Glomerular visceral epithelial cell (primary cell): ENCODE measurements at regions not wholly inside any gene's neighbourhood (a gene's known extent, or its start where the extent isn't known, plus 50 kb on each side); places are given as distances from the start of the nearest gene placed in this dataset.

Experiments used
- DNase-seq: peaks from one replicate; pipeline ENCODE4 v3.0.0-alpha.2; 2016; ENCODE audit errors: extremely low spot score

DNA sequence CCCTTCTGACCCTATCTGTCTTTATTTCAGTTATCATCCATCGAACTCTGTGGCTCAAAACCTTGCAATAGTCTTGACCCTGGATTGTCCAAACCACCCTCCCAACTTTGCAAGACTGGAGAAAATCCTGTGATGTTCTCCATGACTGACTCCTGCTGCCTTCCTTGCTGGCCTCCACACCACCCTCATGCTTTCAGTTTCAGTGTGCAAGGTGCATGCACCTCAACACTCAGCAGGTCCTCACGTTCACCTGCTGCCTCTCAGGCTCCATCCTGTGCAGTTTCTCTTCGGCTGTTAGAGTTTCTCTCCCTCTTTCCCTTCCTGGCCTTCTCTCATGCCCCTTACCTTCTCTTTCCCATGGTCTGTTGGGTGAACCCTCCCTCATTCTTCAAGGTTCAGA lies 59.4 kb upstream of the ASIC2 start:
- no peak for DNase-seq

DNA sequence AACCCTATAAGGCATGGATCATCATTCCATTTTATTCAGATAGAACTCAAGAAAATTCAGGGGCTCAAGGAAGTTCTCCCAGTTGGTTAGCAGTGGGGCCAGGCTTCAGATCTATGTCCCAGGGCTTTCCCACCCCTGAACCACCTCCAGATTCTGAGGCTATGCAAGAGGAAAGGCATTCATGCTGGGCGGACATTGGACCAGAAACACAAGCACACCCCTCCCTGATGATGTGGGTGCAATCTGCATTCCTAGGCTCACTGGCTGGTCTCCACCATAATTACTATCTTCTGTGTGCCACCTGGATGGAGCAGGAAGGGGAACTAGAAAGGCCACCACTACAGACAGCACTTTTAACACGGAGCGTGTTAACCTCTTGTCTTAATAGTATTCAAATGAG lies 63.2 kb upstream of the ASIC2 start:
- DNase-seq, result no peak

DNA sequence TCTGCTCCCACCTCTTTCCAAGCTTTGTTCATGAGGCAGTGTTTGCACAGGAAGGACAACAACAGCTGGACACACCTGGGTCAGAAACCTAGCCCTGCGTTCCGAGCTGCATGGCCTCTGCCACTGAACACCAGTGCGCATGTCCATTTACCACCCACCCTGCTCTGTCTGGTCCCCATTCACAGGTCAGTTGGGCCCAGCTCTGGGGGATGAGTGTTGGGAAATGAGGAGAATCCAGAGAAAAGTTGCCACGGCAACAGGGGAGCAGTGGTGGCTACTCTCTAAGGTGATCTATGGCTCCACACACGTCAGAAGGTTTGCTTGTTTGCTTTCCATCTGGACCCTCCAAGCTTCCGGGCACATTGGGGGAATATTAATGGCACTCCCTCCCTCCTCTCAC lies 70.4 kb upstream of the ASIC2 start:
- DNase-seq, result no peak

DNA sequence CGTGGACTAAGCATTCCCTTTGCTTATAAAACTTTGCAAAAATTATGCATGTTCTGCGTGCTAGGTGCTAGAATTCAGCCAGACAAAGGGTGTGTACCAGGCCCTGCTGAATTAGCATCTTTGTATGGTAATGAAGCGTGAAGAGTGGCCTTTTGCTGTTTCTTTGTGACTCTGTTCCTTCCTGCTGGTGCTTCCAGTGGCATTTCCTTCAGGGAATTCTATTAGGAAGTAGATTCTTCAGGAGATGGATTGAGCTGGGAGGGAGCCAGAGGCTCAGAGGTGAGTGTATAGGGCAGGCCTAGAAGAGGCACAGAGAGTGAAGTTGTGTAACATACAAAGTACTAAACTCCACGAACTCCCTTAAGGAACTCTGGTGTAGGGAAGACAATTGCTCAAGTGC lies 73.9 kb upstream of the ASIC2 start:
- DNase-seq, result no peak

DNA sequence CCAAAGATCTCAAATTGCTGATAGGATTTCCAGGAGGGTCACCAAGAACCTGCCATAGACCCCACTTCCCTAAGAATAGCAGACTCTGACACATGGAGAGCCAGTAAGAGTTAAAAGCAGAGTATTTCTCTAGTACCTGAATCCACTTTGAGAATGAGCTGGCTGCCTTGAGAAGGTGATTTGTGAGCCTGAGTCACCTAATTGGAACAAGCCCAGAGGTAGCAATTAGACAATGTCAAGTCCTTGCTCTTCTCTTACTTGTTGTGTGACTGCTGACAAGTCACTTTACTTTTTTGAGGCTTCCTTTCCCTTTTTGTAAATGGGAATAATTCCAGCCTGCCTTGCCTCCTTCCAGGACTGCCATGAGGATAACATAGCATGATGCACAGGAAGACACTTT lies 76.1 kb upstream of the ASIC2 start:
- no peak for DNase-seq

DNA sequence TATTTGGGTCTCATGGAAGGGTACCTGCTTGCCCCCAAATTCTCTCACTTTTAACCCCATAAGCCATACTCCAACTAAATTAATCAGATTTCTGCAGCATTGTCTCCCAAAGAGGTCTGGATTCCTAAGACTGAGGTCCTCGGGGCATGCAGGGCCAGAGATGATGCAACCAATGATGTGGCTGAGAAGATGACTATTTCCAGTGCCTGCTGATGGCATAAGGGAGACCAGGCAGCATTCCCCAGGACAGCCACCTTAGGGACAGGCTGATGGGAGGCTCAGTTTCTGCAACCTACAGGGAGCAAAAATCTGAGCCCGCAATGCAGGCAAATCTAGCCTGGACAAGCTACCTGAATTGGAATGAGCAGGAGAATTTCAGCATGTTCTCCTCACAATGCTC lies 76.8 kb upstream of the ASIC2 start:
- DNase-seq, result no peak

DNA sequence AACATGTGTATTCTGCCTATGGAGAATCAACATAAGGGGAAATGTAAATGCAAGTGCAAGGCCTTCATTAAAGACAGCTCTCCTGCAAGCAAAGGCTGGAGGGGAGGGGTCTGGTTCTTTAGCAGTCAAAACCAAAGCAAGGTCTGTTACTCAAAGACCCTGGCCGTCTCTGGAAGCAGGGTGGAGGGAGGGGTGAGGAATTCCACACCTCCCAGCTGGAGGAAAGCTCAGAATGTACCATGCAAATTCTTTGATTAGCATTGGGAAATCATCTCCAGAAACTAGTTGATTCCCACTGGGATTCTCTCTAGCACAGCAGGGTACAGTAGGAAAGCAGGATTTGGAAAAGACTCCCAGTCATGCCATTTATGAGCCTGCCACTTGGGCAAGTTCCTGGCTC lies 77.3 kb upstream of the ASIC2 start:
- no peak for DNase-seq

DNA sequence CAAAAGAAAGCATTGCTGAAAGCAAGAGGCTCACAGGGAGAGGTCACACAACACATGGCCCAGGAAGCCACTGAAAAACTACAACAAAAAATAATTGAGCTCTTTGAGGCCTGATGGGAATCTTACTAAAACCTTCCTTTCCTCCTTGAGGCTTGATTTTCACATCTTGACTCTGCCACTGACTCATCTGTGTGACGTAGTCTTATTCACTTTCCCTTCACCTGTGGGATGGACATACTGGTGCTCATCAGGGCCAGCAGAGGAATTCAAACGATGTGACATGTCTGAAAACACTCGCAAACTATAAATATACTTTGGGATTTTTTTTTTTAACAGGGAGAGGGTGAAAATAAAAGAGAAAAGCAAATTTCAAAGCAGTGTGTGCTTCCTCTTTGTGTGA lies 78.3 kb upstream of the ASIC2 start:
- DNase-seq, result no peak

DNA sequence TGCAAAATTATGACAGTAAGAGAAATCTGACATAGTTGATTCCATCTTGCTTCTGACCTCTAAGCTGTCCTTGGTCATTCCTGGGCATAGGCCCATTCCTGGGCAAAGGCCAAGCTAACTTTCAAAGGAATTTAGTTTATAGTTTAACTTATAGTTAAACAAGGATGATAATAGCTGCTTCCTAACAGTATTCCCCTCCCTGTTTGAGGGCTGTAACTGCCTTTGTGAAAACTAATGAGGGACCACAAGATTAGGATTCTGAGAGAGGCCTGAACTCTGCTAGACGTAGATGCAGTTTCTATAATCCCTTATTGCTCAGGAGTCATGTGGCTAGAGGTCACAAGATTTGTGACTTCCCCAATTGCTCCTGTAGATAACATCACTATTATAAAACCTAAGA lies 80.2 kb upstream of the ASIC2 start:
- DNase-seq, result no peak

DNA sequence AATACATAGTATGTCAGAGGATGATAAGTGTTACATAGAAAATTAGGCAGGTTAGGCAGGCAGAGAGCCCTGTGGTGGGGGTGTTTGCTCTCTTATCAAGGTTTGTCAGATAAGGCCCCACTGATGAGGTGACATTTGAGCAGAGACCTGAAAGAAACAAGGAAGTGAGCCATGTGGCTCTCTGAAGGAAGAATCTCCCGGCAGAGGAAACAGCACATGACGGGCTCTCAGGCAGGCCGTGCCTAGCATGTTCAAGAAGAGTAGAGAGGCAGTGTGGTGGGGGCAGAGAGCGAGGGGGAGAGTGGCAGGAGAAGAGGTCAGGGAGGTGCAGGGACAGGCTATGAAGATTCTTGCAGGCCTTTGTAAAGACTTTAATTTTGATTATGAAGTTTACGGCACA lies 82.0 kb upstream of the ASIC2 start:
- DNase-seq, result no peak

DNA sequence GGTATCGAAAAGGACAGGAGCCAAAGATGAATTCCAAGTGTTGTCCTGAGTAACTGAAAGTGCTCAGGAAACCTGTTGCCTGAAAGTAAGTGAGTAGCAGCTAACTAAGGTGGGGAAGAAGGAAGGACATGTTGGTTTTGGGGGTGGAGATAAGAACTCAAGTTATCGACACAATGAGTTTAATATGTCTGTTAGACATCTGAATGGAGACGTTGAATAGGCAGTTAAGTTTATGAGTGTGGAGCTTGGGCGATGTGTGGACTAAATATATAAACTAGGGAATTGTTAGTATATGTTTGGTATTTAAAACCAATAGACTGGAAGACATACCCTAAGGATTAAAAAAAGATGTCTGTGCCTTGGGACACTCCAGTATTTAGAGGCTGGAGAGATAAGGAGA lies 82.7 kb upstream of the ASIC2 start:
- no peak for DNase-seq

DNA sequence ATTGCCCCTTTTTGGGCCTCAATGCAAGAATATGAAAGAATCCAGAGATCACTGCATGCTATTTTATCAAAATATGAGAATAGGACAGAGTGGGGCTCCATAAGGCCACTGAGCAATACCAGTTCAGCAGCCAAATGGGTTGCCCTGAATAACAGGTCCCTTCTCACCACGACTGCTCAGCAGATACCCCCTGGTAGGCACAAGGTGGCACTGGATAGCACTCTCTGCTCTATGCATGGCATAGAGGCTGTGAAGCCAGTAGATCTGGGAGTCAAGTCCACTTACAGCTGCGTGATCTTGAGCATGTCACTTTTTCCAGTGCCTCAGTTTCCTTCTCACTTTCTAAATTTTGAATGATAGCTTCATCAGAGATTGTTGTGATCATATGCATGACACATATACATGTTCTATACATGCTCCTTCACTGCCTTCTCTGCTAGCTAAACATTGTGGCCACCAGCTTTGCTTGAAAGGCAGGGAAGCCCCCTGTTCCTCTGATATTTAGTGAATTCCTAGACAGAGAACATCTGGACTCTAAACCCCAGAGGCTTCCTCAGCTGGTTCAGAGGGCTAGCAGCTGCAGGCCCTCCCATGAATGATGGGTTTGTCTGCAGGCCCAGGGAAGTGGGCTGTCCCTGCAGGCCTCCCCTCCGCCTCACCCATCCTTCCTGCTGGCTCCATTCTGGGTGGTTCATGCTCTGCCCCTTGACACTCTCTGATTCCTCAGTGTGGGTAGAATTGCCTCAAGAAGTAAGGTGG lies 84.9 kb upstream of the ASIC2 start:
- no peak for DNase-seq

DNA sequence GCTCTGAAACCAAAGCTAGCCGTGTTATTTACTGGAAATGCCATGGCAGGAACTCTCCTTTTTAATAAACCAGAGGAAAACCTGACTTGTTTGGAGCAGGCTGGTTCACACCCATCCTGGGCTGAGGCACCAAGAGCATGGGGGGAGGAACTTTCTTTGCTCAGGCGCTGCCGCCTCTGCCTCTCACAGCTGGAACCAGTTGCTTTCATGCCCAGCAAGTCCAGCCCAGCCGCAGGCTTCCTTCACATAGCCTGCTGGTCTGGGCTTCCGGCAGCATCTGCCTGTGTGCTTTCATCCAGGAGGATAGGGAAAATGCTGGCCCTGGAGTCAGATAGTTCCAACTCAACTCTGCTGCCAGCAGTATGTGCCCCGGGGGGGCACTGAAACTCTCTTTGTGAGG lies 88.1 kb upstream of the ASIC2 start:
- DNase-seq, result no peak

DNA sequence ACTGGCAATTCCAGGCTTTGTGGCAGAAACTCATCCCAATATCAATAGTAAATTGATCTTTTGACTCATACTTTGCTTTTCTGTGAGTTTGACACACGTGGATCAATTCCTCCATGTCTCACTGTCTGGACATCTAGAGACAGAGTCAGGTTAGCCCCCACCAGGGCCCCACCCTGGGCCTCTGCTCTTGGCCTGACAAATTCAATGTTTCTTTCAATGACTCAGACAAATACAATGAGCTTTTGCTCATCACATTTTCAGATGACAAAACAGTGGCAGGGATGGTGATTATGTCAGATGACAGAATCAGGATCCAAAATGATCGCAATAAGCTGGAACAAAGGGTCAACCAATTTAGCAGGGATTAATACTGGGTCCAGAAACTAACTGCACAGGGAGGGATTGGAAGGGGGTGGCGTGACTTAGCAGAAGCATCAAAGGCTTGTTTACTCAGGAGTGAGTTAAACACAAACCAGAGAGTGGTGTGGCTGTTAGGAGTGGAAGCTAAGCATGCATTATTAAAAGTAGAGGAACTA lies 90.5 kb upstream of the ASIC2 start:
- DNase-seq, result no peak

DNA sequence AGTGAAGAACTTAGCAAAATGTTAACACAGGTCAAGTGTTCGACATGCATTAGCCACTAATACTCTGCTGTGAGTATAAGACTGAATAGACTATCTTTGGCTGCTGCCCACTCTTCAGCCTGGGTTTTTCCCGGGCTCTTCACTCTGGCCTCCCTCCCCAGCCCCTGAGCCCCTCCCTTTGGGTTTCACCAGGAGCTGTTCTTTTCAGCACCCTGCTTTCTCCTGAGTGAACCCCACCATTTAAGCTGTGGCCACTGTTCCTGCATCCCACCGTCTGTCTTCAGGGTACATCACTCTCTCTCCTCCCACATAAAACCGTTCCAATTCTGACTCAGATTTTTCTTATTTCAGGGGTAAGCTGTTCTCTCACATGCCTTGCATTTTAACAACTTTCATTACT lies 92.0 kb upstream of the ASIC2 start:
- DNase-seq, result no peak

DNA sequence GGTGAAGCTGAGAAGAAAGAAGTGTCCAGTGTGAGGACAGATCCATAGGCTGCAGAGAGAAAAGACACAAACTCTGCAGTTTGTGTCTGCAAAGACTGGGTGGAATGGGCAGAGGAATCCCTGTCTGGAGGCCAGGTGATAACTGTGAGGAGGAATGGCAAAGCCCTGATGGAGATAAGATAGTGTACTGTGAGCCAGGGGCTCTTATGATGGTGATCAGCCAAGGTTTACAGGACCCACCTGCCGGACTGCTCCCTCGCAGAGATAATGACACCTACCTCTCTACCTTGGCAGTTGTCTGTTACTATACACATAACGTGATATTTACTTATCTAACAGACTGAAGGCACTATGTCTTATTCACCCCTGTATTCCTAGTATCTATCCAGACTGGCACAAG lies 92.6 kb upstream of the ASIC2 start:
- no peak for DNase-seq

DNA sequence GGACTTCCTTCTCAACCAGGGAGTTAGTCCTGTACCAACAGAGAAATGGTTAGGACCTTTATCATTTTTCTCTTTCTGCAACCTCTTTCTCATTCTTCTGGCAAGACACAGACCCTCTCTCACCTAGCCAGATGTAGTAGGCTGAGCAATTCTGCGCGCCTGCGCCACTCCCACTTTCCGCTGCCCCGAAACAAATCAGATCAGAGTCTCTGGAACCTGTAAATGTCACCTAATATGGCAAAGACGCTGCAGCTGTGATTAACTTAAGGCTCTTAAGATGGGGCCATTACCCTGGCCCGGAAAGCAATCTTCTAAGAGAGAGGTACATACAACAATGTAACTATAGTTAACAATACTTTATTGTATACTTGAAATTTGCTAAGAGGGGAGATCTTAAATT lies 94.3 kb upstream of the ASIC2 start:
- no peak for DNase-seq

DNA sequence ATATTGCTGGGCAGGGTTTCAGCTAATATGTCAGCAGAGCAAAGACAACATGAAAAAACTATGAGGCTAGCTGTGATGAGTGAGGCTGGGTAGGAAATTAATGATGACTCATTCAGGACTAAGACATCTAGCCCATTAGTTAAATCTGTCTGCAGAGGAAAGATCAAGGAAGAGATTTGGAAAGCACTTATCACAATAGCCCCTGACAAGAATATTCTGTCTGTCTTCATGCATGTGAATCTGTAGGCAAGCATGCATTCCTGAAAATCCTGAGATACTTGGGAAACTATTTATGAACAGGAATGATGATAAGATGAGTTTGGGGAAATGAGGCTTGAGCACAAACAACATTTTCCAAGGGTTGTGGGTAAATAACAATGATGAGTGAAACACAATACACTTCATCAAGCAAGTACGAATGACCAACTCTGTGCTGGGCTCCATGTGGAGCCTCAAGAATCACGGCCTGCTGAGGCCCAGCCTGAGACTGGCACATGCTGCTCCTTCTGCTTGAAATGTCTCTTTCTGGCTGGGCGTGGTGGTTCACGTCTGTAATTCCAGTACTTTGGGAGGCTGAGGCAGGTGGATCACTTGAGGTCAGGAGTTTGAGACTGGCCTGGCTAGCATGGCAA lies 96.5 kb upstream of the ASIC2 start:
- no peak for DNase-seq

DNA sequence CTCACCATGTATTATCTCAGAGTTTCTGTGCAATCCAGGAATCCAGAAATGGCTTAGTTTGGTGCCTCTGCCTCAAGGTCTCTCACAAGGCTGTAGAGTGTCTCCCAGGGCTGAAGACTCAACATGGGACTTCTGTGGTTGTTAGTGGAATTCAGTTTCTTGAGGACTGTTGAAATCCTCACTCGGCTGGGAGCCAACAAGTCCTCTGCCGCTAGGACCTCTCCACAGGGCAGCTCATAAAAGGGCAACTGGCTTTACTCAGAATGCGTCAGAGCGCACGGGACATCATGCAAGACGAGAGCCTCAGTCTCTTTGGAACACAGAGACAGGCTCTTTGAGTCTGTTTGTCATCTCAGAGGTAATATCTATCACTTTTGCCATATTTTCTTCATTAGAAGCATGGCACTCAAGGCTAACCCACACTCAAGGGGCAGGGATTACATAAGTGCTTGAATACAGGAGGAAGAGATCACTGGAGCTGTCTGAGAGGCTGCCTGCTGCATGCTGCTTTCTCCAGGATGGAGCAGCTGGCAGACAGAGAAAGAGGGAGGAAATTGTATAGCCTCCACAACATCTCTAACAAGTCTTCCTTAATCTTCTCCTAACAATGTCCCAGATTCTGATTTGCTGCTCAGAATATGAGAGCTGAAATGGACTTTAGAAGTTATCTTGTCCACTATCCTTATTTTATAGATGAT lies 97.5 kb upstream of the ASIC2 start:
- no peak for DNase-seq

DNA sequence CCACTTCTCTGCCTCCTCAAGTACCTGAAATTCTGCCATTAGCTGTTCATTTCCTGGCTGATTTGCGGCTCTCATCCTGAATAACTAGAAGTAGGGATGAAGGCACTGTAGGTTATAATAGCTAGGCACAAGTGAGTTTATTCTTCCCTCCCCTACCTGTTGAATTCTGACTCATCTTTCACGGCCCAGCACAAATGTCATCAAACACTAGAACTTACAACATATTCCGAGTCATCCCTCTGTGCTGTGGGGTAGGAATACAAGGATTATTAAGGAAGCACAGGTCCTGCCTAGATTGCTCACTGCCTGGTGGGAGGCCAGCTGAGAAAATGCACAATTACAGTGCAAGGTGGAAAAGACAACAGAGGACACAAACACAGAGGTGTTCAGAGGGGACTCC lies 103.7 kb upstream of the ASIC2 start:
- DNase-seq, result no peak

DNA sequence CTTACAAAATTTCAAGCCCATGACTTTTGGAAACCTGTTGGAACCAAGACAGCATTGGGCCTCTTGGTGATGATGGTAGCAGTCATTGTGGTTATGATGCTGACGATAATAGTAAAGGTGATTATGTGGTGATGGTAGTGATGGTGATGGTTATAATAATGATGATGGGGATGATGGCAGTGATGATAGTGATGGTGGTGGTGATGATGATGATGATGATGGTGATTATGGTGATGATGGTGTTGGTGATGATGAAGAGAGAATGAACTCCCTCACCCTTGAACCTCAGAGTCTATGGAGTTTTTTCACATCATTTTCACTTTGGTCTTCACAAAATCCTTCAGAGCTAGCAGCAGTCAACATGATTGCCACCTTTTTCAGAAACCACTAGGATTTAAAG lies 105.3 kb upstream of the ASIC2 start:
- no peak for DNase-seq

DNA sequence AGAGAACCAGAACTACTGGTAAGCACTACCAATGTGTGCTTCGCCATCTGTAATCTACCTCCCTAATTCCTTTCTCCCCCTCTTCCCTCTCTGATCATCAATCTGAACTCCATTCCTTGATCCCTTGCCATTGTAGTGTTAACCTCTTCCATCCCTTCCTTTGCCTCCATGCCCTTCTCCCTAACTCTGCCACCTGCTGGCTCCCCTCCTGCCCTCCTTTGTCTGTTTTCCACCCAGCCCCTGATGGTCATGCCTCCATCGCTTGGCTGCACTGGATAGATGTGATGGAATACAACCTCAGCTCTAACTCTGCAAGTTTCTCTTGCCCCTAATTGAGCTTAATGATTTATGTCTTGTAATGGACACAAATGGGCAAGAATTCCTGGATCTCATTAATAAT lies 108.2 kb upstream of the ASIC2 start:
- DNase-seq, result no peak

DNA sequence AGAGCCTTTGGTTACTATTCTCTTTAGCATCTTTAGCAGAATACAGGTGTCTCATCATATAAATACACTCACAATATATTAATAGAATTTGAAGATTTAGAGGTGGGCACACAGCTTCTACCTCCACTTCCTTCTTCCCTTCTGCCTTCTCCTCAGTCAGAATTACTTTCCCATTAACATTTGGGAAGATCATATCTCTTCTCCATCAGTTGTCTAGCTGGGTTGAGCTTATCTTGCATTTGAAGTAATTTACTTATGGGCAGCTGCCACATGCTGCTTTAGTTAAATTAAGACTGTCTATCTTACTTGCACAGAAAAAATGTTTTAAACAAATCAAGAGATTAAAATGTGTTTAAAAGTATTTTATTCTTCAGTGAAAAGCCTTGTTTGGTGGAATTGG lies 110.1 kb upstream of the ASIC2 start:
- DNase-seq, result no peak
